Mesendoderm (in vitro differentiated cells): ENCODE measurements at regions not wholly inside any gene's neighbourhood (a gene's known extent, or its start where the extent isn't known, plus 50 kb on each side); places are given as distances from the start of the nearest gene placed in this dataset.

Experiments used
- DNase-seq: peaks from one replicate; pipeline ENCODE4 v3.0.0; 2013
- H2AK5ac ChIP-seq: 2 replicates; pipeline ENCODE4 v1.6.1; 2013; ENCODE audit warnings: low read length, inconsistent platforms
- H2BK120ac ChIP-seq: 2 replicates; pipeline ENCODE4 v1.6.1; 2013; ENCODE audit warnings: low read depth, mild to moderate bottlenecking, low read length, moderate library complexity, mixed read lengths
- H2BK15ac ChIP-seq: replicated peaks from 2 replicates; pipeline ENCODE4 v1.6.1; 2013; ENCODE audit warnings: low read depth, mild to moderate bottlenecking, moderate library complexity
- H2BK5ac ChIP-seq: 2 replicates; pipeline ENCODE4 v1.6.1; 2013; ENCODE audit warnings: low read length, inconsistent platforms
- H3K18ac ChIP-seq: 2 replicates; pipeline ENCODE4 v1.6.1; 2013; ENCODE audit warnings: mild to moderate bottlenecking, low read length, mixed read lengths
- H3K23ac ChIP-seq: one replicate; pipeline ENCODE4 v1.6.1; 2013; ENCODE audit warnings: low read length
- H3K27ac ChIP-seq: 2 replicates; pipeline ENCODE4 v1.5.1; 2013; ENCODE audit warnings: low read depth, mild to moderate bottlenecking, inconsistent platforms, low read length, moderate library complexity
- H3K27me3 ChIP-seq: 2 replicates; pipeline ENCODE4 v1.6.1; 2013; ENCODE audit warnings: low read length, control low read depth, mild to moderate bottlenecking, inconsistent platforms; ENCODE audit not compliant: insufficient read depth, poor library complexity
- H3K36me3 ChIP-seq: 2 replicates; pipeline ENCODE4 v1.6.1; 2013; ENCODE audit warnings: low read length, inconsistent platforms; ENCODE audit not compliant: control insufficient read depth, insufficient read depth
- H3K4ac ChIP-seq: one replicate; pipeline ENCODE4 v1.6.1; 2013; ENCODE audit warnings: low read depth, mild to moderate bottlenecking, low read length, moderate library complexity
- H3K4me1 ChIP-seq: 2 replicates; pipeline ENCODE4 v1.6.1; 2013; ENCODE audit warnings: low read depth, low read length, inconsistent platforms; ENCODE audit not compliant: control insufficient read depth
- H3K4me2 ChIP-seq: 2 replicates; pipeline ENCODE4 v1.6.1; 2013; ENCODE audit warnings: low read length
- H3K4me3 ChIP-seq: 2 replicates; pipeline ENCODE4 v1.5.1; 2013; ENCODE audit warnings: mild to moderate bottlenecking, low read length
- H3K56ac ChIP-seq: one replicate; pipeline ENCODE4 v1.6.1; 2013; ENCODE audit warnings: low read length
- H3K79me1 ChIP-seq: 2 replicates; pipeline ENCODE4 v1.6.1; 2013; ENCODE audit warnings: low read length, inconsistent platforms
- H3K79me2 ChIP-seq: 2 replicates; pipeline ENCODE4 v1.6.1; 2013; ENCODE audit warnings: mild to moderate bottlenecking, low read length; ENCODE audit not compliant: control insufficient read depth, insufficient read depth
- H3K9ac ChIP-seq: 2 replicates; pipeline ENCODE4 v1.6.1; 2013; ENCODE audit warnings: low read length, inconsistent platforms
- H4K5ac ChIP-seq: one replicate; pipeline ENCODE4 v1.6.1; 2013; ENCODE audit warnings: low read length
- H4K8ac ChIP-seq: one replicate; pipeline ENCODE4 v1.6.1; 2013; ENCODE audit warnings: low read depth, mild to moderate bottlenecking, control low read depth, low read length, moderate library complexity
- WGBS: extraction: QIAGEN DNeasy Blood & Tissue Kit; methylation state at CpG from one replicate; pipeline ENCODE4 v1.1.7; 2013; ENCODE audit warnings: low lambda C conversion rate, missing lambda C conversion rate; ENCODE audit not compliant: insufficient coverage; ENCODE audit errors: extremely low coverage; 5-methylcytosine and 5-hydroxymethylcytosine counted together

DNA sequence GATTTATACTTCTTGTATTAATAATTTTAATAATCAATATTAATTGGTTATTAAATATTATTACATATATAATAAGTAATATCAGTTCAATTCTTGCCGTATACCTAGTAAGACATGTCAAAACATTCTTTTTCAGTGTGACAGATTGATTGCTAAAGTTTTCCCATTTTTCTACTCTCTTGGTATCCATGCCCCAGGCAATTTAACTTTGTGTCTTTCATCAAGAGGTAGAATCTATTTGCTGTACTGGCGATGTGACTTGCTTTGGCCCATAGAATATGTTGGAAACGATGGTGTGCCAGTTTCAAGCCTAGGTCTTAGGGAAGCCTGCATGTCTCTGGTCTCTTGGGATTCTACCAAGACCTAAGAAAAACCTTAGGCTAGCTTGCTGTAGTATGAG is 436.1 kb upstream of the ADAMTS5 start:
- H4K5ac ChIP-seq: no peak overlapping the region
- no peaks in the 10 kb centered on the region for H3K79me1 ChIP-seq
- WGBS: no CpG with 5 or more reads among the region's 3 CpGs
- H2BK15ac ChIP-seq: no peak overlapping the region
- no peak overlapping the region for H3K27ac ChIP-seq
- no peak overlapping the region for H2BK120ac ChIP-seq
- no peaks in the 10 kb centered on the region for H3K4me1 ChIP-seq
- no peak overlapping the region for H2AK5ac ChIP-seq
- H3K18ac ChIP-seq: no peak overlapping the region
- no peaks in the 10 kb centered on the region for H3K27me3 ChIP-seq
- H3K9ac ChIP-seq: no peak overlapping the region
- no peak overlapping the region for H3K23ac ChIP-seq
- no peak overlapping the region for H3K4ac ChIP-seq
- no peak overlapping the region for H4K8ac ChIP-seq
- no peaks in the 10 kb centered on the region for H3K79me2 ChIP-seq
- no peak overlapping the region for H3K56ac ChIP-seq
- DNase-seq: no peak
- H3K4me3 ChIP-seq: no peak overlapping the region
- no peaks in the 10 kb centered on the region for H3K36me3 ChIP-seq
- H3K4me2 ChIP-seq: no peak overlapping the region
- no peak overlapping the region for H2BK5ac ChIP-seq

DNA sequence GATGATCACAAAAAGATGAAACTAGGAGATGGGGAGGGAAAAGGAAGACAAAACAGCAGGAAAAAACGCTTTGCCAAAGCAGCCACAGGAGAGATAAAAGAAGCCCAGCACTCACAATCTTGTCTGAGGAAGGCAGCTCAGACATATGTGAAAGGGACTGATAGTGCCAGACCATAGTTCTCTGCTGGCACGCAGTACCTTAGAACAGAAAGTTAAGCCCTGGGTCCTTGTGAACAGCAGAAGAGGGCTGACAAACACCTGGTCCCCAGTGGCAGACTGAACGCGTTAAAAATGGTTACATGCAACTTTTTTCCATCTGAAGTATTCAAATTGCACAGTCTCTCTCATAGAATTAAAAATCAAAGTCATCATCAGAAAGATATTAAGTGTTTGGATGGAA is 433.2 kb upstream of the ADAMTS5 start:
- no peak overlapping the region for H4K8ac ChIP-seq
- no peak overlapping the region for H3K4me2 ChIP-seq
- H4K5ac ChIP-seq: no peak overlapping the region
- H2AK5ac ChIP-seq: no peak overlapping the region
- no peak overlapping the region for H3K27ac ChIP-seq
- H3K56ac ChIP-seq: no peak overlapping the region
- H3K18ac ChIP-seq: no peak overlapping the region
- H3K4me1 ChIP-seq: no peaks in the 10 kb centered on the region
- WGBS: no CpG with 5 or more reads among the region's 4 CpGs
- H3K79me2 ChIP-seq: no peaks in the 10 kb centered on the region
- no peak overlapping the region for H2BK5ac ChIP-seq
- no peak overlapping the region for H2BK15ac ChIP-seq
- no peak overlapping the region for H3K23ac ChIP-seq
- H3K4ac ChIP-seq: no peak overlapping the region
- no peak for DNase-seq
- H3K4me3 ChIP-seq: no peak overlapping the region
- no peak overlapping the region for H3K9ac ChIP-seq
- no peak overlapping the region for H2BK120ac ChIP-seq
- H3K27me3 ChIP-seq: no peaks in the 10 kb centered on the region
- no peaks in the 10 kb centered on the region for H3K36me3 ChIP-seq
- no peaks in the 10 kb centered on the region for H3K79me1 ChIP-seq

DNA sequence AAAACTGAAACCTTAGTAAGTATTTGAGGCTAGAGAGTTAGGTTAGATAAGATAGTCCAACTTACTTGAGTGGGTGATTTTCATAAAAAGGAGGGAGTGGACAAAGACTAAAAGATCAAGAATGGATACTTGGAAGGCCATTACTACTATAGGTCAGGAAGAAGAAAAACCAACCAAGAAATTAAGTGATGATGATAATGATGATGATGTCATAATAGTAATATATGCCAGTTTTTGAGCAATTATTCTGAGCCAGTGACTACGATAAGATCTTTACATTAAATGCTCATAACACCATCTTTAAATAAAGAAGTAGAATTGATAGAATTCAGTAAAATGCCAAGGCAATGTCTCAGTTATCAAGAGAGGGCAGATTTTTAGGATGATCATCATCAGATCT is 430.7 kb upstream of the ADAMTS5 start:
- no peak overlapping the region for H2AK5ac ChIP-seq
- no peak overlapping the region for H4K5ac ChIP-seq
- no peak overlapping the region for H3K4ac ChIP-seq
- H3K4me1 ChIP-seq: no peaks in the 10 kb centered on the region
- H2BK120ac ChIP-seq: no peak overlapping the region
- H3K79me2 ChIP-seq: no peaks in the 10 kb centered on the region
- H3K27me3 ChIP-seq: no peaks in the 10 kb centered on the region
- H3K23ac ChIP-seq: no peak overlapping the region
- no peak overlapping the region for H3K9ac ChIP-seq
- H3K4me3 ChIP-seq: no peak overlapping the region
- H2BK15ac ChIP-seq: no peak overlapping the region
- H3K56ac ChIP-seq: no peak overlapping the region
- H4K8ac ChIP-seq: no peak overlapping the region
- no peak overlapping the region for H2BK5ac ChIP-seq
- WGBS: no CpG with 5 or more reads among the region's 1 CpG
- no peaks in the 10 kb centered on the region for H3K36me3 ChIP-seq
- H3K4me2 ChIP-seq: no peak overlapping the region
- no peak for DNase-seq
- H3K18ac ChIP-seq: no peak overlapping the region
- no peak overlapping the region for H3K27ac ChIP-seq
- H3K79me1 ChIP-seq: no peaks in the 10 kb centered on the region

DNA sequence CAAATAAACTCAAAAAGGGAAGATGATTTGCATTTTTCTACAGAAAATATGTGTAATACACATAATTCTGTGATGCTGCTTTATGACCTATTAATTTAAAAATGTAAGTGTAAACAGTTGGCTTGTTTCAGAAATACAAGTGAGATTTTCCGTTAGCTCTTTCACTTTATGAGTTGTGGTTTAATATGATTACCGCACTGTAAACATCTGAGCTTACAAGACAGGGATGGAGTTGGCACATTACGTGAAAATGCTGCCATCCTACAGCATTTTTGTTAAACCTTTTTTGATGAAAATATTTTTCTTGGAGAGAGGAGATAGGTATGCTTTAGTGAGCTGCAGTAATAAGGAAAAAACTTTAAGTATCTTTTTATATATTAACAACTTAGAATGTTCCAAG is 426.8 kb upstream of the ADAMTS5 start:
- Histone ChIP-seq H3K18ac (no peak overlapping the region), H3K79me2 (no peaks in the 10 kb centered on the region), H3K79me1 (no peaks in the 10 kb centered on the region), H2AK5ac (no peak overlapping the region), H3K56ac (no peak overlapping the region), H2BK5ac (no peak overlapping the region), H3K27ac (no peak overlapping the region), H2BK120ac (no peak overlapping the region), H3K9ac (no peak overlapping the region), H3K4me2 (no peak overlapping the region), H3K36me3 (no peaks in the 10 kb centered on the region), H3K27me3 (no peaks in the 10 kb centered on the region), H3K4me1 (no peaks in the 10 kb centered on the region), H3K4me3 (no peak overlapping the region), H3K4ac (no peak overlapping the region), H4K8ac (no peak overlapping the region), H3K23ac (no peak overlapping the region), H2BK15ac (no peak overlapping the region), H4K5ac (no peak overlapping the region)
- no peak for DNase-seq
- WGBS: no CpG with 5 or more reads among the region's 3 CpGs

DNA sequence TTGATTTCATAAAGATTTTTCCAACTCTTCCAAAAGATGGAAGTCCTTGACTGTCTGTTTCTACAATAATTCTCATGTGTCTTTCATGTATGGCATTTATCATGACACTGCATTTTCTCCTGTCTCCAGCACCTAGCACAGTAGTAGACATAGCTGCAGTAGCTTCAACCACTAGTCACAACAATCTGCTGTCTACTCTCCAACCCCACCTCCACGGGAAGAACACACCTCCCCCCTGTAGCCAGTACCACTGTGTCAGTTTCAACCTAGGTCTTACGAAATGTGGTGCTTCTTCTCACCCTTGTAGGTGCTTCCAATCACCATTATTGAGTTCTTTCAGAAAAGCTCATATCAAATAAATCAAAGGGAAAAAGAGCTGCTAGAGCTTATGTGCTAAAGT is 425.1 kb upstream of the ADAMTS5 start:
- H3K79me2 ChIP-seq: no peaks in the 10 kb centered on the region
- DNase-seq: no peak
- H3K27me3 ChIP-seq: no peaks in the 10 kb centered on the region
- H3K79me1 ChIP-seq: no peaks in the 10 kb centered on the region
- H4K8ac ChIP-seq: no peak overlapping the region
- H3K18ac ChIP-seq: no peak overlapping the region
- no peaks in the 10 kb centered on the region for H3K36me3 ChIP-seq
- H3K9ac ChIP-seq: no peak overlapping the region
- no peak overlapping the region for H3K4ac ChIP-seq
- H3K4me1 ChIP-seq: no peaks in the 10 kb centered on the region
- H2BK120ac ChIP-seq: no peak overlapping the region
- H2BK5ac ChIP-seq: no peak overlapping the region
- H2BK15ac ChIP-seq: no peak overlapping the region
- no peak overlapping the region for H3K27ac ChIP-seq
- no CpG with 5 or more reads among the region's 2 CpGs for WGBS
- no peak overlapping the region for H3K23ac ChIP-seq
- no peak overlapping the region for H3K4me2 ChIP-seq
- H3K4me3 ChIP-seq: no peak overlapping the region
- no peak overlapping the region for H3K56ac ChIP-seq
- no peak overlapping the region for H2AK5ac ChIP-seq
- H4K5ac ChIP-seq: no peak overlapping the region

DNA sequence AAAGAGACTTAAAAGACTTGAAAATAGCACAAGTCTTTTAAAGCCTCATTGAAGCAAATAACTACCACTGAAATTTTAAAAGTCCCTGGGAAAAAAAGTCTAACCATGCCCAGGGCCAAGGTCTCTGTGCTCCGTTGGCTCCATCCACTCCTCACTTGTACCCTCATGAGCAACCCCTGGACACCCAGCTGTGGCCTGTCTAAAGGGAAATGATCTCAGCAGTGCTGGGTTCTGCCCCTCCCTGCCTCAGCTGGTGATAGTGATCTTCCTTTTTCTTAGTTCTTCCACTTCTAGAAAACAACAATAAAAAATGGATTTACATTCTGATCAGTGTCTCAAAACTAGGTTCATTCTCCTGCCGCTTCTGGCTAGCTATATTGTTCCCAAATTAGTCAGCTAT is 423.5 kb upstream of the ADAMTS5 start:
- H3K36me3 ChIP-seq: no peaks in the 10 kb centered on the region
- H3K4ac ChIP-seq: no peak overlapping the region
- no peak overlapping the region for H3K9ac ChIP-seq
- H3K4me3 ChIP-seq: no peak overlapping the region
- no CpG with 5 or more reads among the region's 2 CpGs for WGBS
- H2AK5ac ChIP-seq: no peak overlapping the region
- H3K27ac ChIP-seq: no peak overlapping the region
- H3K4me1 ChIP-seq: no peaks in the 10 kb centered on the region
- no peak overlapping the region for H3K56ac ChIP-seq
- no peak overlapping the region for H2BK5ac ChIP-seq
- no peak overlapping the region for H3K18ac ChIP-seq
- H2BK15ac ChIP-seq: no peak overlapping the region
- no peaks in the 10 kb centered on the region for H3K27me3 ChIP-seq
- H3K79me2 ChIP-seq: no peaks in the 10 kb centered on the region
- no peak for DNase-seq
- no peaks in the 10 kb centered on the region for H3K79me1 ChIP-seq
- H2BK120ac ChIP-seq: no peak overlapping the region
- no peak overlapping the region for H3K4me2 ChIP-seq
- H4K5ac ChIP-seq: no peak overlapping the region
- no peak overlapping the region for H3K23ac ChIP-seq
- no peak overlapping the region for H4K8ac ChIP-seq
